Sigmoid colon (tissue), 6 donors: ENCODE measurements at regions not wholly inside any gene's neighbourhood (a gene's known extent, or its start where the extent isn't known, plus 50 kb on each side); places are given as distances from the start of the nearest gene placed in this dataset.
"Not testable (repeated sequence)": the region's sequence is repeated elsewhere in the genome, so short reads cannot be mapped to it uniquely, and the experiment has no call there.

Experiments
- DNase-seq: peaks from one replicate; pipeline ENCODE4 v3.0.0-alpha.2; 2019
- H3K27ac ChIP-seq, 4 donors: fragments of 200-600 bp; sonication (generic); one replicate each; pipeline ENCODE4 v1.5.1; 2016 to 2019; ENCODE audit warnings: mild to moderate bottlenecking in 1 of 4
- H3K27me3 ChIP-seq, 3 donors: fragments of 200-600 bp; sonication (generic); one replicate each; pipeline ENCODE4 v1.5.1; 2019; ENCODE audit warnings: mild to moderate bottlenecking in 1 of 3
- H3K36me3 ChIP-seq, 4 donors: fragments of 200-600 bp; sonication (generic); one replicate each; pipeline ENCODE4 v1.5.1; 2016 to 2019
- H3K4me1 ChIP-seq, 4 donors: fragments of 200-600 bp; sonication (generic); one replicate each; pipeline ENCODE4 v1.5.1; 2017 to 2019
- H3K4me3 ChIP-seq, 4 donors: fragments of 200-600 bp; sonication (generic); one replicate each; pipeline ENCODE4 v1.5.1; 2017 to 2019; ENCODE audit warnings: mild to moderate bottlenecking in 2 of 4, moderate library complexity in 1 of 4
- H3K9me3 ChIP-seq, 4 donors: fragments of 200-600 bp in 3 of 4; sonication (generic) in 3 of 4; one replicate each; pipeline versions ENCODE4 v1.5.1 to v1.6.1; 2013 to 2019
- EP300 ChIP-seq, 4 donors: sonication (generic); formaldehyde crosslinking; IDR thresholded peaks; one replicate each; pipeline ENCODE4 v1.6.1; 2017; ENCODE audit warnings: antibody characterized with exemption in 4 of 4
- POLR2A ChIP-seq, 2 donors: fragments of 450-650 bp; IDR thresholded peaks; one replicate each; pipeline ENCODE4 v1.6.1; 2016; ENCODE audit warnings: antibody characterized with exemption in 2 of 2, mild to moderate bottlenecking in 2 of 2, moderate library complexity in 2 of 2
- POLR2AphosphoS5 ChIP-seq, 4 donors: sonication (generic); formaldehyde crosslinking; IDR thresholded peaks; one replicate each; pipeline ENCODE4 v1.6.1; 2017; ENCODE audit warnings: antibody characterized with exemption in 4 of 4
- WGBS, 2 donors: extraction: QIAGEN DNeasy Blood & Tissue Kit; methylation state at CpG; one replicate each; pipeline ENCODE4 v1.1.7; 2013; 5-methylcytosine and 5-hydroxymethylcytosine counted together
- intact Hi-C: fragments of 100-400 bp; cut with DNase I; formaldehyde crosslinking; loops from one replicate; pipeline ENCODE4 v1.15.1; 2023
- TF ChIP-seq, protein P1 (sequence below), 4 experiments: fragments of 450-650 bp in 3 of 4; fragments of 200-600 bp in 1 of 4; IDR thresholded peaks; one replicate each; pipeline ENCODE4 v1.5.1; 2016 to 2019; ENCODE audit warnings: antibody characterized with exemption in 4 of 4, mild to moderate bottlenecking in 3 of 4, moderate library complexity in 2 of 4
- donor health status: healthy with polysubstance abuse.
- donor health status: healthy.

DNA sequence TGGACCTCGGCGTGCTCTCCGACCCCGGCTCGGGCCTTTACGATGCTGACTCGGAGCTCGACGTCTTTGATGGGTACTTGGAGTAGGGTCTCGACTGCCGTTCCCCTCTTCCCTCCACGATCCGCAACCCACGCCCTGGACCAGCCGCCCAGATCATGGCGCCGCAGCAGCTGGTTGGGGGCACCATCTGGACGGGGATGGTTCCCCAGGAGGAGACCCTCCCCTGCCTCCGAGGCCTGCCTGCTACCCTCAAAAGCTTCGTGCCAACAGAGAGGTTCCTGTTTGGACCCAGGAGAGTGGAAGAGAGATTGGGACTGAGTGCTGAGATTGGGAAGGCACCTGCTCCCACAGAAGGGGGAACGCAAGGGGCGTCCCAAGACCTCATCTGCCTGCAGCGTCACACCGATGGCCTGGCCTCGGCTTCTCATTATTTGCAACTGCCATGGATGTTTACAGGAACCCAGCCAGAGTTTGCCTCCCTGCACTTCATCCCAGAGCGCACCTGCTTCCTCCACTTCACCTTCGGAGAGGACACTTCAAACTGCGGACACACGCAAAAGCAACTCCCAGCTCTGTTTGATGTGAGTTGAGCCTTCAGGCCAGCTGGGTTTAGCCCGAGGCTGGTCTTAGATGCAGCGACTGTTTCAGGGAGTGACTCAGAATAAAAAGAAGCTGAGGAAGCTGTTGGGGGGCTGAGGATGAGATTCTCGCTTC, 58.9 kb downstream of the GOLGA6L7 start:
- H3K27ac ChIP-seq, intact Hi-C loops: not testable (repeated sequence)
- 14 to 22% methylated on average over 21 to 22 of the region's 32 CpGs for WGBS, 2 donors

DNA sequence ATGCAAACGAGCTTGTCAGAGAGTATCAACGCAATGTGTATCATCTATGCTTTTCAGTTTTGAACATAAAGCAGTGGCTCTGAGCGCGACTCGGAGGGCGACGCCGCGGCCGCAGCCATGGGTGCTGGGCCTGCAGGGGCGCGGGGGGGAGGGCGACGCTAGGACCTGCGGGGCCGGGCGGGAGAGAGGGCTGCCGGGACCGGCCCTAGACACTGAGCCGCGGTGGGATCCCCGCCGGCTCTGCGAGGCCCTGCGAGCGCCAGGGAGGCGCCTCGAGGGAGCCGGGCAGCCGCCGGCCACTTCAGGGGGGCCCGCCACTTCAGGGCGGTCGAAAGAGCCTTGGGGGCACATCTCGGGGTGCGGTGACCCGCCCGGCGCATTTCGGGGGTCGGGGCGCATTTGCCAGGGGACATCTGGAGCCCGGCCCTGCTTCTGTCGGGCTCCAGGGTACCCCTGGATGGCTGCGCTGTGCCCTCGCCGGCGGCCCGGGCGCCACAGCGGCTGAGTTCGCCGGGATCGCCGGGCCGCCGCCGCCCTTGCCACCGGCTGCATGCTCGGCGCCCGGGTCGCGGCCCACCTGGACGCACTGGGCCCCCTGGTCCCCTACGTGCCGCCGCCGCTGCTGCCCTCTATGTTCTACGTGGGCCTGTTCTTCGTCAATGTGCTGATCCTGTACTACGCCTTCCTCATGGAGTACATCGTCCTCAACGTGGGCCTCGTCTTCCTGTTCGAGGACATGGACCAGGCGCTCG, 59.6 kb downstream of the GOLGA6L7 start:
- DNase-seq, H3K4me1 ChIP-seq, H3K36me3 ChIP-seq, H3K27ac ChIP-seq, H3K9me3 ChIP-seq, intact Hi-C loops: not testable (repeated sequence)
- H3K27me3 ChIP-seq = peaks cover 3 to 19% (median 3%) of the 10 kb centered on the region in 3 donors
- WGBS, 2 donors = 8 to 21% methylated on average over 44 to 45 of the region's 78 CpGs
- H3K4me3 ChIP-seq = peak overlapping the region in 3 of 4 donors; percentile 20 to 37 (median 36)

More for the DNA sequence above, 58.9 kb downstream of the GOLGA6L7 start:
- DNase-seq, H3K4me1 ChIP-seq, H3K9me3 ChIP-seq, H3K36me3 ChIP-seq: not testable (repeated sequence)
- Histone ChIP-seq H3K4me3 (peak overlapping the region in 1 of 4 donors; percentile 21), H3K27me3 (peaks cover 3 to 22% (median 3%) of the 10 kb centered on the region in 3 donors)

DNA sequence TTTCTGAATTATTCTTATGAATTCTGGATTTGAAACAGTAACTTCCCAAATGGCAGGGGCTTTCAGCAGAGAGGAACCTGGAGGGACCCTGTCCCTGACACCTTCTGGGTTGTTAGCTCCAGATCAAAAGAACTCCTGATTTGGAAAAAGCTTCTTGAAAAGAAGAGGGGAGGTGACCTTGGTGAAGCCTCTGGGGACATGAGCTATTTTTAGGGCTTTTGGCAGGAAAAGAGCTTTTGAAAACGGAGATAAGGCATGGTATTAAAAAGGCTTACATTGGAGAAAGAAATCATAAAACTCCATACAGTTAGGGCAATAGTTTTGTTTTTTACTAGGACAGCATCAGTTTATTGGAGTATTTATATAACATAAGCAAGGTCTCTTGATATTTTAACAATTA, 60.3 kb downstream of the GOLGA6L7 start:
- H3K4me1 ChIP-seq, H3K27ac ChIP-seq, H3K4me3 ChIP-seq, H3K36me3 ChIP-seq, DNase-seq, intact Hi-C loops, H3K9me3 ChIP-seq: not testable (repeated sequence)
- WGBS, 2 donors = 9 to 35% methylated on average over 1 of the region's 1 CpG
- H3K27me3 ChIP-seq = peaks cover 3 to 19% (median 3%) of the 10 kb centered on the region in 3 donors

DNA sequence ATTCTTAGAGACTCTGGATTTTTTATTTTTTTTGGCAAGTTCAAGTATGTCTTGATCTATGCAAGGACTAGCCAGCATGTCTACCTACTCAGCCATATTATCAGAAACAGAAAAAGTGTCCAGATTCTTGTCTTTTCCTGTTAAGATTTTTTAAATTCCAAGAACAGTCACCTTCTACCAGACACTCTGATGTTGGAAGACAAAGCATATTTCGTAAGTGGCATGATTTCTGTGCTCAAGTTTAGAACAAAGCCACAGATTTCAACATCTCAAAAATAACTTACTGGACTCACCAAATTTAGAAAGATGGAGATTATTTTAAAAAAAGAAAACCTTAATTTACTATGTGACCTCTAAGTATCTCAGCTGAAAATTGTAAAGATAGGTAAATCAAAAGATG, 61.9 kb downstream of the GOLGA6L7 start:
- TF ChIP-seq POLR2A (IDR thresholded peaks at IDR 0.05) (no peak), EP300 (IDR thresholded peaks at IDR 0.05) (no peak), POLR2AphosphoS5 (IDR thresholded peaks at IDR 0.05) (no peak)
- TF ChIP-seq, protein P1, sequence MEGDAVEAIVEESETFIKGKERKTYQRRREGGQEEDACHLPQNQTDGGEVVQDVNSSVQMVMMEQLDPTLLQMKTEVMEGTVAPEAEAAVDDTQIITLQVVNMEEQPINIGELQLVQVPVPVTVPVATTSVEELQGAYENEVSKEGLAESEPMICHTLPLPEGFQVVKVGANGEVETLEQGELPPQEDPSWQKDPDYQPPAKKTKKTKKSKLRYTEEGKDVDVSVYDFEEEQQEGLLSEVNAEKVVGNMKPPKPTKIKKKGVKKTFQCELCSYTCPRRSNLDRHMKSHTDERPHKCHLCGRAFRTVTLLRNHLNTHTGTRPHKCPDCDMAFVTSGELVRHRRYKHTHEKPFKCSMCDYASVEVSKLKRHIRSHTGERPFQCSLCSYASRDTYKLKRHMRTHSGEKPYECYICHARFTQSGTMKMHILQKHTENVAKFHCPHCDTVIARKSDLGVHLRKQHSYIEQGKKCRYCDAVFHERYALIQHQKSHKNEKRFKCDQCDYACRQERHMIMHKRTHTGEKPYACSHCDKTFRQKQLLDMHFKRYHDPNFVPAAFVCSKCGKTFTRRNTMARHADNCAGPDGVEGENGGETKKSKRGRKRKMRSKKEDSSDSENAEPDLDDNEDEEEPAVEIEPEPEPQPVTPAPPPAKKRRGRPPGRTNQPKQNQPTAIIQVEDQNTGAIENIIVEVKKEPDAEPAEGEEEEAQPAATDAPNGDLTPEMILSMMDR (IDR thresholded peaks at IDR 0.05) = no peak
- Histone ChIP-seq H3K36me3 (no peaks in the 10 kb centered on the region), H3K27ac (no peak overlapping the region), H3K4me3 (no peak overlapping the region), H3K9me3 (no peaks in the 10 kb centered on the region), H3K27me3 (peaks cover 3 to 19% (median 3%) of the 10 kb centered on the region in 3 donors), H3K4me1 (peaks cover 0 to 6% (median 3%) of the 10 kb centered on the region in 4 donors)
- intact Hi-C loops = no loop called here
- 62 to 80% methylated on average over 1 of the region's 1 CpG for WGBS, 2 donors
- no peak for DNase-seq

DNA sequence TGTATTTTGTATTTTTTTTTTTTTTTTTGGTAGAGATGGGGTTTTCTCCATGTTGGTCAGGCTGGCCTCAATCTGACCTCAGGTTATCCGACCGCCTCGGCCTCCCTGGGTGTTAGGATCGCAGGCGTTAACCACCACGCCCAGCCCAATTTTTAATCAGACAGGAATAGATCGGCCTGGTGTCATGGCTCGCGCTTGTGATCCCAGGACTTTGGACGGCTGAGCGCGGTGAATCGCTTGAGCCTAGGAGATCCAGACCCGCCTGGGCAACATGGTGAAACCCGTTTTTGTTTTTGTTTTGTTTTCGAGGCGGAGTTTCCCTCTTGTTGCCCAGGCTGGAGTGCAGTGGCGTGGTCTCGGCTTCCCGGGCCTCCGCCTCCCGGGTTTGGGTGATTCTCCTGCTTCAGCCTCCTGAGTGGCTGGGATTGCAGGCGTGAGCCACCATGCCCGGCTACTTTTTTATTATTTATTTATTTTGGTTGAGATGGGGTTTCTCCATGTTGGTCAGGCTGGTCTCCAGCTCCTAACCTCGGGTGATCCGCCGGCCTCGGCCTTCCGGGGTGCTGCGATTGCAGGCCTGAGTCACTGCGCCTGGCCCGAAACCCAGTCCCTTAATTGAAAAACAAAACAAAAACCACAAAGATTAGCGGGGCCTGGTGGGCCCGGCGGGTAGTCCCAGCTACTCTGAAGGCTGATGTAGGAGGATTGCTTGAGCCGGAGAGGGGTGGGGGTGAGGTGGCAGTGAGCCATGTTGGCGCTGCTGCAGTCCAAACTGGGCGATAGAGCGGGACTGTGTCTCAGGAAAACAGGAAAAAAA, 63.9 kb downstream of the GOLGA6L7 start:
- intact Hi-C loops, H3K27ac ChIP-seq, H3K4me1 ChIP-seq, H3K4me3 ChIP-seq, H3K36me3 ChIP-seq, H3K9me3 ChIP-seq, DNase-seq: not testable (repeated sequence)
- whole genome bisulfite sequencing, 2 donors = 93 to 94% methylated on average over 39 of the region's 39 CpGs
- peaks cover 0 to 11% (median under 1%) of the 10 kb centered on the region in 3 donors for H3K27me3 ChIP-seq

DNA sequence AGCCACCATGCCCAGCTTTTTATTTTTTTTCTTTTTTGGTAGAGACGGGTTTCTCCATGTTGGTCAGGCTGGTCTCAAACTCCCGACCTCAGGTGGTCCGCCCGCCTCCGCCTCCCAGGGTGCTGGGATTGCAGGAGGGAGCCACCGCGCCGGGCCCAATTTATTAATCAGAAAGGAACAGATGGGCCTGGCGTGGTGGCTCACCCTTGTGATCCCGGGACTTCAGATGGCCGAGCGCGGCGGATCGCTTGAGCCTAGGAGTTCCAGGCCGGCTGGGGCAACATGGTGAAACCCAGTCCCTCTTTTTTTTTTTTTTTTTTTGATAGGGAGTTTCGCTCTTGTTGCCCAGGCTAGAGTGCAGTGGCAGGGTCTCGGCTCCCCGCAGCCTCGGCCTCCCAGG, 64.6 kb downstream of the GOLGA6L7 start:
- no peak overlapping the region for H3K4me3 ChIP-seq
- DNase-seq = no peak
- H3K9me3 ChIP-seq = no peaks in the 10 kb centered on the region
- H3K27ac ChIP-seq = no peak overlapping the region
- H3K27me3 ChIP-seq = peaks cover 0 to 8% (median 0%) of the 10 kb centered on the region in 3 donors
- intact Hi-C loops = no loop called here
- WGBS, 2 donors = 96 to 97% methylated on average over 20 of the region's 20 CpGs
- H3K36me3 ChIP-seq = no peaks in the 10 kb centered on the region
- TF ChIP-seq EP300 (IDR thresholded peaks at IDR 0.05) = no peak
- no peak for TF ChIP-seq POLR2A (IDR thresholded peaks at IDR 0.05)
- no peak for TF ChIP-seq POLR2AphosphoS5 (IDR thresholded peaks at IDR 0.05)
- TF ChIP-seq, protein P1 (IDR thresholded peaks at IDR 0.05) = no peak
- H3K4me1 ChIP-seq = peaks cover 0 to 6% (median 3%) of the 10 kb centered on the region in 4 donors
